Endothelial cell of umbilical vein (primary cell): ENCODE measurements at regions not wholly inside any gene's neighbourhood (a gene's known extent, or its start where the extent isn't known, plus 50 kb on each side); places are given as distances from the start of the nearest gene placed in this dataset.

Source experiments
- BruUV-seq: library from RNA; stranded (reverse); fragments of 400-500 nt; replicated peaks from 2 replicates; lab custom pipeline; 2021; lab: Mats Ljungman, UMichigan
- CTCF ChIA-PET: fragments of 300-600, 350-600 bp; sonication (Branson Sonifier 250); formaldehyde crosslinking; loops from one replicate; lab custom pipeline; 2021; ENCODE audit warnings: antibody characterized with exemption, inconsistent platforms; lab: Charles Lee
- POLR2A ChIA-PET: fragments of 300-600, 350-600 bp; sonication (Branson Sonifier 250); formaldehyde crosslinking; loops from one replicate; lab custom pipeline; 2021; ENCODE audit warnings: antibody characterized with exemption, inconsistent platforms; lab: Charles Lee
- DNase-seq: peaks from one replicate; pipeline ENCODE4 v3.0.0-alpha.2; 2011; ENCODE audit warnings: low read depth, low spot score
- FAIRE-seq: peaks from 2 replicates; lab custom pipeline; 2011; peaks lifted over from hg19 to GRCh38; lab: Jason Lieb, UNC
- H2AFZ ChIP-seq: 2 replicates; pipeline ENCODE4 v1.6.0; 2012; ENCODE audit warnings: low read depth, low read length, control low read depth, inconsistent platforms
- H3K27ac ChIP-seq: 2 replicates; pipeline ENCODE4 v1.5.1; 2011; ENCODE audit warnings: low read depth, mild to moderate bottlenecking, control low read depth, low read length, moderate library complexity; ENCODE audit not compliant: insufficient read depth
- H3K27me3 ChIP-seq, 2 experiments: 2 replicates each; pipeline versions ENCODE4 v1.6.0 to v1.6.1; 2011; ENCODE audit warnings: low read length in 2 of 2, mixed read lengths in 1 of 2; ENCODE audit not compliant: control insufficient read depth in 2 of 2, insufficient read depth in 2 of 2
- H3K36me3 ChIP-seq, 2 experiments: 2 replicates in 1 of 2; 3 replicates in 1 of 2; pipeline ENCODE4 v1.5.1; 2011; ENCODE audit warnings: low read length in 2 of 2, mild to moderate bottlenecking in 1 of 2, moderate library complexity in 1 of 2; ENCODE audit not compliant: control insufficient read depth in 2 of 2, insufficient read depth in 2 of 2; ENCODE audit errors: extremely low read depth in 1 of 2
- H3K4me1 ChIP-seq: 3 replicates; pipeline ENCODE4 v1.5.1; 2011; ENCODE audit warnings: mild to moderate bottlenecking, low read length; ENCODE audit not compliant: control insufficient read depth, insufficient read depth; ENCODE audit errors: extremely low read depth
- H3K4me2 ChIP-seq: 2 replicates; pipeline ENCODE4 v1.6.1; 2011; ENCODE audit warnings: low read length, control low read depth, mixed read lengths; ENCODE audit not compliant: insufficient read depth
- H3K4me3 ChIP-seq, 3 experiments: fragments of 200-600 bp in 1 of 3; sonication (generic), shearing (Covaris generic) in 1 of 3; replicated peaks in 1 of 3; 2 replicates each; pipeline ENCODE4 v1.5.1; 2011 to 2016; ENCODE audit warnings: control low read depth in 3 of 3, low read length in 3 of 3, mild to moderate bottlenecking in 2 of 3, inconsistent platforms in 1 of 3, low read depth in 1 of 3, moderate library complexity in 1 of 3; ENCODE audit not compliant: insufficient read depth in 1 of 3
- H3K79me2 ChIP-seq: 2 replicates; pipeline ENCODE4 v1.6.0; 2012; ENCODE audit warnings: low read length, inconsistent platforms; ENCODE audit not compliant: control insufficient read depth, insufficient read depth
- H3K9ac ChIP-seq: replicated peaks from 2 replicates; pipeline ENCODE3; 2011; ENCODE audit warnings: low read length, control low read depth; ENCODE audit not compliant: insufficient read depth; ENCODE audit errors: extremely low read depth
- H3K9me1 ChIP-seq: replicated peaks from 3 replicates; pipeline ENCODE4 v1.6.0; 2011; ENCODE audit warnings: mild to moderate bottlenecking, low read length; ENCODE audit not compliant: control insufficient read depth, insufficient read depth; ENCODE audit errors: extremely low read depth
- H3K9me3 ChIP-seq: replicated peaks from 2 replicates; pipeline ENCODE4 v1.5.1; 2012; ENCODE audit warnings: low read length, inconsistent platforms; ENCODE audit not compliant: control insufficient read depth, insufficient read depth
- H4K20me1 ChIP-seq: replicated peaks from 2 replicates; pipeline ENCODE3; 2011; ENCODE audit warnings: mild to moderate bottlenecking, low read length; ENCODE audit not compliant: control insufficient read depth, insufficient read depth; ENCODE audit errors: extremely low read depth
- CTCF ChIP-seq, 2 donors: IDR thresholded peaks; 1 replicate in 1 of 2; 2 replicates in 1 of 2; pipeline ENCODE4 v1.5.1; 2011; ENCODE audit warnings: low read length in 2 of 2, mild to moderate bottlenecking in 2 of 2, moderate library complexity in 2 of 2, control low read depth in 1 of 2, inconsistent platforms in 1 of 2, low read depth in 1 of 2; ENCODE audit not compliant: insufficient read depth in 1 of 2; ENCODE audit errors: extremely low read depth in 1 of 2
- EZH2 ChIP-seq: IDR thresholded peaks from 2 replicates; pipeline ENCODE4 v1.6.1; 2012; ENCODE audit warnings: borderline replicate concordance, low read depth, mild to moderate bottlenecking, moderate library complexity, low read length, inconsistent platforms; ENCODE audit not compliant: severe bottlenecking
- FOS ChIP-seq: IDR thresholded peaks from 2 replicates; pipeline ENCODE4 v1.6.1; 2011; ENCODE audit warnings: mild to moderate bottlenecking, low read length, moderate library complexity, borderline replicate concordance; ENCODE audit not compliant: insufficient read depth
- GATA2 ChIP-seq: IDR thresholded peaks from 2 replicates; pipeline ENCODE4 v1.7.0; 2011; ENCODE audit warnings: low read depth, mild to moderate bottlenecking, moderate library complexity, mixed read lengths, low read length; ENCODE audit not compliant: insufficient read length, insufficient read depth
- JUN ChIP-seq: IDR thresholded peaks from 2 replicates; pipeline ENCODE4 v1.6.1; 2011; ENCODE audit warnings: borderline replicate concordance, low read depth; ENCODE audit not compliant: insufficient read length, insufficient read depth
- MYC ChIP-seq: IDR thresholded peaks from one replicate; pipeline ENCODE4 v1.6.1; 2011; ENCODE audit warnings: mild to moderate bottlenecking, low read depth, low read length
- POLR2A ChIP-seq: IDR thresholded peaks from 2 replicates; pipeline ENCODE4 v1.6.1; 2012; ENCODE audit warnings: low read depth, mild to moderate bottlenecking, control low read depth, low read length
- POLR2AphosphoS5 ChIP-seq: IDR thresholded peaks from 2 replicates; pipeline ENCODE4 v1.6.1; 2012; ENCODE audit warnings: low read depth, mild to moderate bottlenecking, control low read depth, low read length, moderate library complexity; ENCODE audit not compliant: insufficient read depth
- dilution Hi-C: fragments of 300-500 bp; cut with MboI; formaldehyde crosslinking; loops from one replicate; pipeline ENCODE4 v1.15.0; 2019; ENCODE audit warnings: low sequenced_read_pairs; ENCODE audit not compliant: extremely low pct_ligation_motif_present
- intact Hi-C: fragments of 100-400 bp; cut with micrococcal nuclease; formaldehyde crosslinking; loops from one replicate; pipeline ENCODE4 v1.10.0; 2022
- TF ChIP-seq, protein P1 (sequence below): IDR thresholded peaks from 2 replicates; pipeline ENCODE4 v1.6.1; 2011; ENCODE audit not compliant: insufficient read depth, insufficient read length

DNA sequence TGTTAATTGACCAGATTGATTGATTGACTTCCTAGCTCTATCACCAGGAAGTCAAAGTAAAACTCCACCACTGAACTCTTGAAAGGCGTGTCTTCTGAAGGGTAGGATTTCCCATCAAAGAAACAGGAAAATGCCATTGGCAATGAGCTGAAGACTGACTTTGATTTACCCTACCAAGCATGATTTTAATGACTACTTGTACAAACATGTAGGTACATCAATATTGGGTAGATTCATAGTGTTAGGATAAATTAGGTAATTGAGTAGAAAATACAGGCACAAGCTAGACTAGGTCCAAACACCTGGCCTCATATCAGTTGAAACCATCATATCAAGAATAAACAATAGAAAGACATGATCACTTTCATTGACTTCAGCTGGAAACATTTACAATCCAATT is 53.2 kb upstream of the ATXN3L start:
- intact Hi-C loops (no loop called here), dilution Hi-C loops (no loop called here)
- H3K4me2 ChIP-seq: no peak overlapping the region
- H4K20me1 ChIP-seq: no peaks in the 10 kb centered on the region
- H3K9ac ChIP-seq: no peak overlapping the region
- ChIA-PET CTCF (no interaction called here), POLR2A (no interaction called here)
- no peaks in the 10 kb centered on the region for H3K36me3 ChIP-seq
- H3K4me1 ChIP-seq: no peaks in the 10 kb centered on the region
- H2AFZ ChIP-seq: no peak overlapping the region
- FAIRE-seq (no peak), DNase-seq (no peak)
- H3K79me2 ChIP-seq: no peaks in the 10 kb centered on the region
- H3K27me3 ChIP-seq: no peaks in the 10 kb centered on the region
- no peak overlapping the region for H3K27ac ChIP-seq
- no peak for TF ChIP-seq JUN
- no peak for TF ChIP-seq POLR2AphosphoS5
- TF ChIP-seq EZH2: no peak
- no peak for TF ChIP-seq POLR2A
- TF ChIP-seq, protein P1, sequence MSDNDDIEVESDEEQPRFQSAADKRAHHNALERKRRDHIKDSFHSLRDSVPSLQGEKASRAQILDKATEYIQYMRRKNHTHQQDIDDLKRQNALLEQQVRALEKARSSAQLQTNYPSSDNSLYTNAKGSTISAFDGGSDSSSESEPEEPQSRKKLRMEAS: no peak
- TF ChIP-seq MYC: no peak
- no peak for TF ChIP-seq GATA2
- TF ChIP-seq CTCF (IDR thresholded peaks at IDR 0.05; ENCODE audit: extremely low read depth in 1 of 2, insufficient read depth in 1 of 2, low read depth in 1 of 2, low read length in 2 of 2): no peak
- TF ChIP-seq FOS: no peak
- H3K4me3 ChIP-seq: no peak overlapping the region
- no peaks in the 10 kb centered on the region for H3K9me3 ChIP-seq
- BruUV-seq: no TSS peak
- H3K9me1 ChIP-seq: no peaks in the 10 kb centered on the region
